ENCODE measurements at regions not wholly inside any gene's neighbourhood (a gene's known extent, or its start where the extent isn't known, plus 50 kb on each side); places are given as distances from the start of the nearest gene placed in this dataset.

DNA sequence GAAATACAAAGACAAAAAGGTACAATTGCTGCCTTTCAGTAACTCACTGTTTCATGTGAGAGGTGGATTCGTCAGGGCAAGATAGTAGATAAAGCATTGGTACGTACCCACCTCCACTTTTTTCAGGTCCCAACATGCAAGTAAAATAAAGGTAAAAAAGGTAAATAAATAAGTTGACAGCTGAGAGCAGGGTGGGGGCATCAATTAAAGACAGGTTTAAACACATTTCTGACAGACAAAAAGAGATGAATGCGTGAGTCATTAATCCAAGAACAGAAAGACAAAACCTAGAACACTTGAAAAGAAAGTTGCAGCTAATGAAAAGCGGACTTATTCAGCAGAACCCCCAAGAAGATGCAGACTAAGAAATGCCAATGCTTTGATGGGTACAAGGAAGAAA is 979.6 kb upstream of the CDH2 start:
- no peak for FAIRE-seq
- Histone ChIP-seq H3K27ac (peak overlapping the region; percentile 45 to 61; a peak in 4 of 6 replicates), H3K9me3 (no peaks in the 10 kb centered on the region), H3K4me3 (no peak overlapping the region), H3K4me1 (peaks cover 44% of the 10 kb centered on the region), H3K4me2 (peak overlapping the region; percentile 52; the same call in 2 of the 3 replicates)
- no peak for ATAC-seq
- WGBS (ENCODE audit: missing lambda C conversion rate), result 93% methylated on average over 4 of the region's 4 CpGs
- CTCF ChIA-PET, result no interaction called here
- DNase-seq (ENCODE audit: low read depth in 1 of 2, low spot score in 1 of 2), result no peak
- POLR2A ChIA-PET, result no interaction called here
- TF ChIP-seq RARB (CRISPR knock-in tag; IDR thresholded peaks at IDR 0.05) (no peak), POLR2A (IDR thresholded peaks at IDR 0.05; ENCODE audit: low read length) (no peak), KDM5A (IDR thresholded peaks at IDR 0.05) (no peak), HOXB5 (CRISPR knock-in tag; IDR thresholded peaks at IDR 0.05) (no peak), SMC3 (IDR thresholded peaks at IDR 0.05) (no peak), FOSL2 (IDR thresholded peaks at IDR 0.05) (no peak), FOSL2 (CRISPR knock-in tag; IDR thresholded peaks at IDR 0.05) (no peak), CBX8 (IDR thresholded peaks at IDR 0.05) (no peak), NR3C1 (IDR thresholded peaks at IDR 0.05) (no peak)
- TF ChIP-seq, protein P1, sequence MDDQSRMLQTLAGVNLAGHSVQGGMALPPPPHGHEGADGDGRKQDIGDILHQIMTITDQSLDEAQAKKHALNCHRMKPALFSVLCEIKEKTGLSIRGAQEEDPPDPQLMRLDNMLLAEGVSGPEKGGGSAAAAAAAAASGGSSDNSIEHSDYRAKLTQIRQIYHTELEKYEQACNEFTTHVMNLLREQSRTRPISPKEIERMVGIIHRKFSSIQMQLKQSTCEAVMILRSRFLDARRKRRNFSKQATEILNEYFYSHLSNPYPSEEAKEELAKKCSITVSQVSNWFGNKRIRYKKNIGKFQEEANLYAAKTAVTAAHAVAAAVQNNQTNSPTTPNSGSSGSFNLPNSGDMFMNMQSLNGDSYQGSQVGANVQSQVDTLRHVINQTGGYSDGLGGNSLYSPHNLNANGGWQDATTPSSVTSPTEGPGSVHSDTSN (IDR thresholded peaks at IDR 0.05), result no peak
- TF ChIP-seq, protein P2, sequence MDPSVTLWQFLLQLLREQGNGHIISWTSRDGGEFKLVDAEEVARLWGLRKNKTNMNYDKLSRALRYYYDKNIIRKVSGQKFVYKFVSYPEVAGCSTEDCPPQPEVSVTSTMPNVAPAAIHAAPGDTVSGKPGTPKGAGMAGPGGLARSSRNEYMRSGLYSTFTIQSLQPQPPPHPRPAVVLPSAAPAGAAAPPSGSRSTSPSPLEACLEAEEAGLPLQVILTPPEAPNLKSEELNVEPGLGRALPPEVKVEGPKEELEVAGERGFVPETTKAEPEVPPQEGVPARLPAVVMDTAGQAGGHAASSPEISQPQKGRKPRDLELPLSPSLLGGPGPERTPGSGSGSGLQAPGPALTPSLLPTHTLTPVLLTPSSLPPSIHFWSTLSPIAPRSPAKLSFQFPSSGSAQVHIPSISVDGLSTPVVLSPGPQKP (IDR thresholded peaks at IDR 0.05; ENCODE audit: low read depth, low read length), result no peak
- TF ChIP-seq, protein P3, sequence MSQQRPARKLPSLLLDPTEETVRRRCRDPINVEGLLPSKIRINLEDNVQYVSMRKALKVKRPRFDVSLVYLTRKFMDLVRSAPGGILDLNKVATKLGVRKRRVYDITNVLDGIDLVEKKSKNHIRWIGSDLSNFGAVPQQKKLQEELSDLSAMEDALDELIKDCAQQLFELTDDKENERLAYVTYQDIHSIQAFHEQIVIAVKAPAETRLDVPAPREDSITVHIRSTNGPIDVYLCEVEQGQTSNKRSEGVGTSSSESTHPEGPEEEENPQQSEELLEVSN (IDR thresholded peaks at IDR 0.05; ENCODE audit: borderline replicate concordance, low read depth), result no peak
- TF ChIP-seq, protein P4, sequence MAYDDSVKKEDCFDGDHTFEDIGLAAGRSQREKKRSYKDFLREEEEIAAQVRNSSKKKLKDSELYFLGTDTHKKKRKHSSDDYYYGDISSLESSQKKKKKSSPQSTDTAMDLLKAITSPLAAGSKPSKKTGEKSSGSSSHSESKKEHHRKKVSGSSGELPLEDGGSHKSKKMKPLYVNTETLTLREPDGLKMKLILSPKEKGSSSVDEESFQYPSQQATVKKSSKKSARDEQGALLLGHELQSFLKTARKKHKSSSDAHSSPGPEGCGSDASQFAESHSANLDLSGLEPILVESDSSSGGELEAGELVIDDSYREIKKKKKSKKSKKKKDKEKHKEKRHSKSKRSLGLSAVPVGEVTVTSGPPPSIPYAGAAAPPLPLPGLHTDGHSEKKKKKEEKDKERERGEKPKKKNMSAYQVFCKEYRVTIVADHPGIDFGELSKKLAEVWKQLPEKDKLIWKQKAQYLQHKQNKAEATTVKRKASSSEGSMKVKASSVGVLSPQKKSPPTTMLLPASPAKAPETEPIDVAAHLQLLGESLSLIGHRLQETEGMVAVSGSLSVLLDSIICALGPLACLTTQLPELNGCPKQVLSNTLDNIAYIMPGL (CRISPR knock-in tag; IDR thresholded peaks at IDR 0.05; ENCODE audit: borderline replicate concordance), result no peak

DNA sequence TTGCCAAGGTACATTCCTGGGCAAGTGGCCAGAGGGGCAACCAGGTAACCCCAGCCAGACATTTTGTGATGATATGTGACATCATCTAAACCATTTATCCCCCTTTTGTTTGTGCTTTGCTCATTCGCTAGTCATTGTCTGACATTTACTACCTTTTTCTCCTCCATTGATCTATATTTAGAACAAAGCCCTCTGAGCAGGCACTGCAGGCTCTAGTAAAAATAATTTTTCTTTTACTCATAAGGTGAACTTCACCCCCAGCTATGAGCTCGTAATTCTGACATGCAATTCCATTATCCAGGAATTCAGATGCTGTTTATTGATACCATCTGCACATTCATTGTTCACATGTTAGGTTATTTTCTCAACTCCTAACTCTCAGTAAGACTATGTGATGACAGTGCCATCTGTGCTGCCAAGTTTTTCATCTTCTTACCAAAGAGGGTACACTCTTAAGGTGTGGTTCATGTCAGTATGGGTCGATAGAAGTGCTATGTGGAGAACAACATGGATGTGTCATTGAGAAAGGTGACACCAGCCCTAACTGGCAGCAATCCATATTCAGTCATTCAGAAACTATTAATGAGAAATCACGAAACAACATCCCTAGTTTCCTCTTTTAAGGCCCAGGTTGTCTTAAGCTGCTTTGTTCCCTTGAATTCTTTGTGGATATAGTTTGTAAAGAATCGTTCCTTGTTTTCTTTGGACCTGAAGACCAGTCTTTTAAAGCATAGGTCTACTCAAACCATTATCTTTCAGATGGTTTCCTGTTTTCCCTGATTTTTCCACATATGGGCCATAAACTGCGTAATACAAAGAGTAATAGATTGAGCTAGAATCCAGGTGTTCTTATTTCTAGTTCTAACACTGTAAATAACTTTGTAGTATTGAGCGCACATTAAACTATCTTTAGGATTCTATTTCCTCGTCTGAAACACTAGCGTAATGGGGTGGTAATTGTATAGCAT is 978.1 kb upstream of the CDH2 start:
- Histone ChIP-seq H3K9me3 (no peaks in the 10 kb centered on the region), H3K4me3 (no peak overlapping the region), H3K27ac (peak overlapping the region; percentile 45 to 53), H3K4me1 (peaks cover 39% of the 10 kb centered on the region), H3K4me2 (peak overlapping the region; percentile 66)
- DNase-seq (ENCODE audit: low read depth in 1 of 2, low spot score in 1 of 2) (peak in 1 of 2 experiments; percentile 45), FAIRE-seq (no peak), ATAC-seq (peak; percentile 80 to 82)
- ChIA-PET POLR2A (no interaction called here), CTCF (no interaction called here)
- TF ChIP-seq JUNB (IDR thresholded peaks at IDR 0.05) (peak; percentile 66), POLR2AphosphoS2 (conservative IDR thresholded peaks at IDR 0.05; ENCODE audit: low read length) (no peak), ZFP36 (IDR thresholded peaks at IDR 0.05; ENCODE audit: borderline replicate concordance, partially characterized antibody) (no peak), EP300 (IDR thresholded peaks at IDR 0.05) (peak in 1 of 2 experiments; percentile 42; a peak in 2 of 5 replicates), JUN (IDR thresholded peaks at IDR 0.05) (peak in 1 of 2 experiments; percentile 32; a peak in 1 of 5 replicates), FOSL2 (IDR thresholded peaks at IDR 0.05) (peak; percentile 37; the same call in 1 of the 2 replicates), FOSL2 (CRISPR knock-in tag; IDR thresholded peaks at IDR 0.05) (peak; percentile 36; the same call in 1 of the 2 replicates), GATA3 (IDR thresholded peaks at IDR 0.05; ENCODE audit: borderline replicate concordance) (peak; percentile 67; the same call in 1 of the 2 replicates), BHLHE40 (IDR thresholded peaks at IDR 0.05; ENCODE audit: low read depth, low read length) (no peak)
- WGBS (ENCODE audit: missing lambda C conversion rate), result 48% methylated on average over 9 of the region's 9 CpGs
